IMR-90 (cell line): ENCODE measurements at regions not wholly inside any gene's neighbourhood (a gene's known extent, or its start where the extent isn't known, plus 50 kb on each side); places are given as distances from the start of the nearest gene placed in this dataset.

Experiments
- ATAC-seq: fragments of 200-7000 bp; cut with Tn5 transposase; 2 replicates; pipeline ENCODE4 v1.9.1; 2020; ENCODE audit warnings: low read depth, mild to moderate bottlenecking, moderate library complexity
- BruUV-seq: library from RNA; stranded (reverse); fragments of 400-500 nt; replicated peaks from 2 replicates; lab custom pipeline; 2021; lab: Mats Ljungman, UMichigan
- CTCF ChIA-PET: fragments of 300-600 bp; formaldehyde crosslinking; extraction: SDS; loops from one replicate; lab custom pipeline; 2021; ENCODE audit warnings: antibody characterized with exemption; lab: Yijun Ruan, JAX
- POLR2A ChIA-PET: fragments of 300-600 bp; sonication (Branson Sonifier 250); formaldehyde crosslinking; loops from one replicate; lab custom pipeline; 2022; ENCODE audit warnings: antibody characterized with exemption; ENCODE audit not compliant: unreplicated experiment; lab: Charles Lee
- DNase-seq: peaks from one replicate; pipeline ENCODE4 v3.0.0; 2013
- H2AFZ ChIP-seq: replicated peaks from 2 replicates; pipeline ENCODE3; 2013; ENCODE audit warnings: low read length, mild to moderate bottlenecking; ENCODE audit not compliant: poor library complexity
- H2AK5ac ChIP-seq: 2 replicates; pipeline ENCODE4 v1.6.1; 2013; ENCODE audit warnings: low read depth, low read length, inconsistent platforms
- H2AK9ac ChIP-seq: replicated peaks from 2 replicates; pipeline ENCODE3; 2013; ENCODE audit warnings: mild to moderate bottlenecking, low read depth, low read length, moderate library complexity; ENCODE audit not compliant: poor library complexity
- H2BK120ac ChIP-seq: 2 replicates; pipeline ENCODE4 v1.6.1; 2013; ENCODE audit warnings: low read depth, low read length, inconsistent platforms
- H2BK15ac ChIP-seq: 3 replicates; pipeline ENCODE4 v1.6.1; 2013; ENCODE audit warnings: low read depth, low read length, inconsistent platforms
- H2BK20ac ChIP-seq: 2 replicates; pipeline ENCODE4 v1.6.1; 2013; ENCODE audit warnings: low read depth, mild to moderate bottlenecking, inconsistent platforms, low read length, moderate library complexity
- H2BK5ac ChIP-seq: 2 replicates; pipeline ENCODE4 v1.6.1; 2013; ENCODE audit warnings: mild to moderate bottlenecking, low read depth, low read length, inconsistent platforms; ENCODE audit not compliant: poor library complexity, severe bottlenecking
- H3K14ac ChIP-seq: replicated peaks from 2 replicates; pipeline ENCODE4 v1.6.1; 2013; ENCODE audit warnings: low read depth, low read length, inconsistent platforms
- H3K18ac ChIP-seq: 2 replicates; pipeline ENCODE4 v1.6.1; 2013; ENCODE audit warnings: low read depth, low read length, control low read depth
- H3K23ac ChIP-seq: 2 replicates; pipeline ENCODE4 v1.6.1; 2013; ENCODE audit warnings: low read depth, low read length, inconsistent platforms
- H3K27ac ChIP-seq: 2 replicates; pipeline ENCODE4 v1.5.1; 2013; ENCODE audit warnings: mild to moderate bottlenecking, control low read depth, low read length; ENCODE audit not compliant: insufficient read depth
- H3K27me3 ChIP-seq: 2 replicates; pipeline ENCODE4 v1.6.1; 2013; ENCODE audit warnings: low read length; ENCODE audit not compliant: control insufficient read depth, insufficient read depth
- H3K36me3 ChIP-seq: 2 replicates; pipeline ENCODE4 v1.6.1; 2013; ENCODE audit warnings: low read length, mixed read lengths; ENCODE audit not compliant: control insufficient read depth, insufficient read depth
- H3K4ac ChIP-seq: 2 replicates; pipeline ENCODE4 v1.6.1; 2013; ENCODE audit warnings: low read depth, low read length, inconsistent platforms
- H3K4me1 ChIP-seq: 2 replicates; pipeline ENCODE4 v1.6.1; 2013; ENCODE audit warnings: low read length, mixed read lengths; ENCODE audit not compliant: control insufficient read depth, insufficient read depth
- H3K4me2 ChIP-seq: 2 replicates; pipeline ENCODE4 v1.6.1; 2013; ENCODE audit warnings: low read depth, mild to moderate bottlenecking, control low read depth, low read length, moderate library complexity
- H3K4me3 ChIP-seq: 2 replicates; pipeline ENCODE4 v1.5.1; 2013; ENCODE audit warnings: low read depth, mild to moderate bottlenecking, control low read depth, low read length, moderate library complexity; ENCODE audit not compliant: insufficient read depth
- H3K56ac ChIP-seq: 2 replicates; pipeline ENCODE4 v1.6.1; 2013; ENCODE audit warnings: low read length, inconsistent platforms; ENCODE audit not compliant: insufficient read depth; ENCODE audit errors: extremely low read depth
- H3K79me1 ChIP-seq, 2 experiments: 2 replicates each; pipeline ENCODE4 v1.6.1; 2013; ENCODE audit warnings: low read length in 2 of 2, inconsistent platforms in 1 of 2, low read depth in 1 of 2
- H3K9ac ChIP-seq: 2 replicates; pipeline ENCODE4 v1.6.1; 2013; ENCODE audit warnings: low read depth, low read length, control low read depth
- H3K9me1 ChIP-seq: 2 replicates; pipeline ENCODE4 v1.6.1; 2013; ENCODE audit warnings: low read length, inconsistent platforms; ENCODE audit not compliant: insufficient read depth
- H3K9me3 ChIP-seq: 2 replicates; pipeline ENCODE4 v1.6.1; 2013; ENCODE audit warnings: low read length; ENCODE audit not compliant: control insufficient read depth, insufficient read depth
- H4K20me1 ChIP-seq: 2 replicates; pipeline ENCODE4 v1.6.1; 2013; ENCODE audit warnings: low read length, inconsistent platforms; ENCODE audit not compliant: insufficient read depth
- H4K5ac ChIP-seq: 2 replicates; pipeline ENCODE4 v1.6.1; 2013; ENCODE audit warnings: mild to moderate bottlenecking, low read depth, low read length, control low read depth
- H4K8ac ChIP-seq, 2 experiments: 2 replicates each; pipeline ENCODE4 v1.6.1; 2013; ENCODE audit warnings: low read depth in 2 of 2, low read length in 2 of 2, control low read depth in 1 of 2, inconsistent platforms in 1 of 2
- H4K91ac ChIP-seq: 2 replicates; pipeline ENCODE4 v1.6.1; 2013; ENCODE audit warnings: low read depth, low read length, inconsistent platforms; ENCODE audit not compliant: insufficient read depth
- FOS ChIP-seq: fragments of 150-350 bp; IDR thresholded peaks from 2 replicates; pipeline ENCODE4 v1.6.1; 2016; ENCODE audit warnings: low read depth, low read length
- MAFK ChIP-seq: IDR thresholded peaks from 2 replicates; pipeline ENCODE4 v1.6.1; 2012; ENCODE audit warnings: low read depth, low read length, improper control_type of control experiment
- RCOR1 ChIP-seq: IDR thresholded peaks from 2 replicates; pipeline ENCODE4 v1.6.1; 2012; ENCODE audit warnings: mild to moderate bottlenecking, low read length, improper control_type of control experiment; ENCODE audit not compliant: insufficient replicate concordance
- WGBS, 2 experiments: methylation state at CpG; one replicate each; pipeline versions ENCODE4 v1.1.5 to v1.1.7; 2013; ENCODE audit warnings: missing lambda C conversion rate in 2 of 2; ENCODE audit not compliant: insufficient read length in 1 of 2; ENCODE audit errors: extremely low coverage in 2 of 2; 5-methylcytosine and 5-hydroxymethylcytosine counted together
- dilution Hi-C: fragments of 300-500 bp; cut with HindIII; formaldehyde crosslinking; loops from one replicate; pipeline ENCODE4 v1.14.3; 2018; ENCODE audit warnings: low sequenced_read_pairs; ENCODE audit not compliant: unreplicated experiment
- in situ Hi-C: fragments of 300-500 bp; cut with MboI; formaldehyde crosslinking; loops from 3 replicates; pipeline ENCODE4 v1.14.3; 2019; ENCODE audit warnings: low sequenced_read_pairs, inconsistent platforms, mixed read lengths
- intact Hi-C: fragments of 100-400 bp; cut with micrococcal nuclease; formaldehyde crosslinking; loops from 2 replicates; pipeline ENCODE4 v1.10.0; 2022

DNA sequence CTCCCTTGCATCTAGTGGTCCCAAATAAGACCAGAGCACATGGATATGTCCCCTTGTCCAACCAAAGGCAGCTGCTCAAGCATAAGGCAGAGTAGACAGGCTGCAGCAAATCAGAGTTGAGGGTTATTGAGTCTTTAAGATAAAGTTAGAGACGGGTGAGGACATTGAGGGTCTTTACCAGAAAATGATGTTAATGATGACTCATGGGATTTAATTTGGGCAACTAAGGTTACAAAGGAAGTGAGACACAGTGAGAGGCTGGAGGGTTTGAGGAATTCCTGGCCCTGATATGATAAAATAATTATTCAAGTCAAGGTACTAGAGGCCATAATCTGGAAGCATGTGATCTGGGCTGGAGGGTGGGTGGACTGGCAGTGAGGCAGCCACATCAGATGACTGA, 133.6 kb downstream of the ALDH8A1 start:
- dilution Hi-C loops (no loop called here), intact Hi-C loops (no loop called here), in situ Hi-C loops (no loop called here)
- peaks cover 14% of the 10 kb centered on the region for H3K4me1 ChIP-seq
- no peaks in the 10 kb centered on the region for H3K79me1 ChIP-seq
- peak overlapping the region; percentile 78 for H3K14ac ChIP-seq
- peak overlapping the region; percentile 78; the same call in 1 of the 2 replicates for H4K5ac ChIP-seq
- no peak overlapping the region for H3K9ac ChIP-seq
- BruUV-seq: no TSS peak
- peaks cover 18% of the 10 kb centered on the region for H3K9me1 ChIP-seq
- ChIA-PET POLR2A (no interaction called here), CTCF (interaction anchor here (1.0 to 1.7 kb wide), 2 partner anchors 143 to 642 kb away, joined by 3 to 4 read pairs; no protein-coding TSS in a partner anchor)
- peak overlapping the region; percentile 71 for H3K4ac ChIP-seq
- H2AK5ac ChIP-seq: peak overlapping the region; percentile 12
- peak overlapping the region; percentile 68 for H2BK120ac ChIP-seq
- H2AK9ac ChIP-seq: peak overlapping the region; percentile 48
- no peak overlapping the region for H3K4me3 ChIP-seq
- H4K8ac ChIP-seq: peak overlapping the region; percentile 45 to 50; a peak in 3 of 4 replicates
- H3K27ac ChIP-seq: no peak overlapping the region; the same call in 1 of the 2 replicates
- H3K9me3 ChIP-seq: no peaks in the 10 kb centered on the region
- peak overlapping the region; percentile 50 for H4K91ac ChIP-seq
- H3K36me3 ChIP-seq: no peaks in the 10 kb centered on the region
- no peak overlapping the region for H2BK5ac ChIP-seq
- H2BK20ac ChIP-seq: peak overlapping the region; percentile 71
- no peaks in the 10 kb centered on the region for H4K20me1 ChIP-seq
- peak overlapping the region; percentile 59; the same call in 1 of the 2 replicates for H3K18ac ChIP-seq
- H3K27me3 ChIP-seq: no peaks in the 10 kb centered on the region
- no peak overlapping the region for H3K23ac ChIP-seq
- peak overlapping the region; percentile 95; the same call in 2 of the 3 replicates for H2BK15ac ChIP-seq
- H3K4me2 ChIP-seq: no peak overlapping the region
- DNase-seq (no peak), ATAC-seq (0 out of 2 replicates have a peak, but pooled peaks have one; percentile 8)
- TF ChIP-seq FOS (0 out of 2 replicates have a peak, but pooled peaks have one; percentile 7), RCOR1 (no peak), MAFK (peak; percentile 55)
- 67% methylated on average over 1 of the region's 1 CpG; no CpG with 5 or more reads in 1 of the 2 experiments for WGBS, 2 experiments
- no peak overlapping the region for H3K56ac ChIP-seq
- no peak overlapping the region for H2AFZ ChIP-seq
